Esophagus (tissue), 2 donors: ENCODE measurements at regions not wholly inside any gene's neighbourhood (a gene's known extent, or its start where the extent isn't known, plus 50 kb on each side); places are given as distances from the start of the nearest gene placed in this dataset.

Experiments used
- H3K27ac ChIP-seq, 2 donors: one replicate each; pipeline ENCODE4 v1.5.1; 2013; ENCODE audit warnings: low read depth in 2 of 2, mild to moderate bottlenecking in 2 of 2, inconsistent platforms in 1 of 2, low read length in 1 of 2, moderate library complexity in 1 of 2
- H3K27me3 ChIP-seq, 2 donors: one replicate each; pipeline ENCODE4 v1.6.1; 2013; ENCODE audit warnings: low read length in 2 of 2, control low read depth in 1 of 2, mild to moderate bottlenecking in 1 of 2; ENCODE audit not compliant: insufficient read depth in 2 of 2, control insufficient read depth in 1 of 2
- H3K36me3 ChIP-seq, 2 donors: one replicate each; pipeline ENCODE4 v1.6.1; 2013; ENCODE audit warnings: low read length in 1 of 2; ENCODE audit not compliant: control insufficient read depth in 2 of 2, insufficient read depth in 2 of 2
- H3K4me1 ChIP-seq, 2 donors: one replicate each; pipeline ENCODE4 v1.6.1; 2013; ENCODE audit warnings: low read length in 1 of 2; ENCODE audit not compliant: control insufficient read depth in 2 of 2, insufficient read depth in 2 of 2
- H3K4me3 ChIP-seq, 2 donors: one replicate each; pipeline ENCODE4 v1.5.1; 2013; ENCODE audit warnings: low read length in 2 of 2, mild to moderate bottlenecking in 2 of 2, low read depth in 1 of 2, moderate library complexity in 1 of 2
- H3K9me3 ChIP-seq, 2 donors: one replicate each; pipeline ENCODE4 v1.6.1; 2013; ENCODE audit warnings: mild to moderate bottlenecking in 2 of 2, low read depth in 1 of 2, low read length in 1 of 2, moderate library complexity in 1 of 2; ENCODE audit not compliant: control insufficient read depth in 2 of 2, insufficient read depth in 1 of 2
- WGBS, 2 donors: extraction: QIAGEN DNeasy Blood & Tissue Kit; methylation state at CpG; one replicate each; pipeline ENCODE4 v1.1.7; 2013; 5-methylcytosine and 5-hydroxymethylcytosine counted together
- donor health status: healthy with polysubstance abuse.
- donor health status: Bipolar disorder and iron deficiency.

- Histone ChIP-seq H3K27ac (no peak overlapping the region), H3K27me3 (no peaks in the 10 kb centered on the region), H3K9me3 (no peaks in the 10 kb centered on the region), H3K36me3 (no peaks in the 10 kb centered on the region), H3K4me1 (peaks cover 0 to 8% of the 10 kb centered on the region in 2 donors), H3K4me3 (no peak overlapping the region)
- WGBS, 2 donors = 90% methylated on average over 4 of the region's 4 CpGs
These were observed 122.9 kb upstream of the COPS8 start for GRCh38 chr2:236962816-236963215.

- Histone ChIP-seq H3K36me3 (no peaks in the 10 kb centered on the region), H3K27me3 (no peaks in the 10 kb centered on the region), H3K27ac (no peak overlapping the region), H3K4me3 (no peak overlapping the region), H3K9me3 (no peaks in the 10 kb centered on the region), H3K4me1 (peaks cover 0 to 8% of the 10 kb centered on the region in 2 donors)
- WGBS, 2 donors = 84 to 91% methylated on average over 7 of the region's 7 CpGs
These were observed 122.0 kb upstream of the COPS8 start for GRCh38 chr2:236963631-236964182.

DNA sequence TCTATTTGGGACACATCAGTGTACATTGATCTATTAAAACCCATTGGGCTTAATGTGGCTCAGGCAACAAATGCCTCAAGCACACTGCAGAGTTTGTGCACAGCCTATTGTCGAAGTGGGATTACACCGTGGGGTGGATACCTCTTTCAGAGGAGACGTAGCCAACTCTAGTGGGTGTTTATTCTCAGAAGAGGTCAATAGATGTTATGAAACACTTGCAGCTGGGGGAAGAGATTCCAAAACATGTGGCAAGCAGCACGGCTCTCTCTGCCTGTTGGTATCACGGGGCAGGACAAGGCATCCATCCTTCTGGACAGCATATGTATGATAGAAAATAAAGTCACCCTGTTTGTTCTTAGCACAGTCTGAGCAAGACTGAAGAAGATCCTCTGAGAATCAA is 121.4 kb upstream of the COPS8 start:
- no peak overlapping the region for H3K4me3 ChIP-seq
- WGBS, 2 donors = 54 to 56% methylated on average over 5 of the region's 5 CpGs
- no peak overlapping the region for H3K27ac ChIP-seq

DNA sequence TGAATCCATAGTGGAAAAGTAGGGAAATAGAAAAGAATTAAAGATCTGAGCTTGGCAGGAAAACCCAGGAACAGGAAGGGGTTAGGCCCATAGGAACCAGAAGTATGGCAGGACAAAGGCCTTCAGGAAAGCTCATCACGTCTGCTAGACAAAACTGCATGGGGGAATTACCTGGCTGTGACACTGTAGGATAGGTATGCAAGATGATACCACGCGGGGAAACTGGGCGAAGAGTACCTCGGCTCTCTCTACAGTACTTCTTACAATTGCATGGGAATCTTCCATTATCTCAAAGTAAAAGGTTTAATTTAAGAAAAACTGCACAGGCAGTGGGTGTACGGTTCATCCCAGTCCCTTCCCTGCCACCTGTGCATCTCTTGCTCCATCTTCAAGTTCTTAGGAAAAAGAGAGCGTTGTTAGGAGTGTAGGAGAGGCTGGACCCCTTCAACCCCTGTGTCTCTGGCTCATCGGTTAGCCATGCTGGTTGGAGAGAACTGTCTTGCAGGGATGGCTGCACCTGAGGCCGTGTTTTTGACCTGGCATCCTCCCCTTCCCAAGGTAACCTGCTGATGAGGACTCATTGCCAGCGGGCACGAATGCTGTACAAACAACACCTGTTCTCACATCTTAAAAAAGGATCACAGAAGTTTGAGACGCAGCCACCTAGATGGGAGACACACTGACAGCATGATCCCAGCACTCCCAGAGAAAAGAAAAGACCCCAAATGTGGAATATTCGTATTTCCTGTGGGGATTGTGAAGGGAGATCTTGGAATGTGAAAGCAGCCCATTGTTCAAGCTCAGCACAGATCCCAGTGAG is 120.5 kb upstream of the COPS8 start:
- Histone ChIP-seq H3K36me3 (no peaks in the 10 kb centered on the region), H3K4me3 (no peak overlapping the region), H3K27me3 (no peaks in the 10 kb centered on the region), H3K27ac (no peak overlapping the region), H3K4me1 (peaks cover 0 to 6% of the 10 kb centered on the region in 2 donors), H3K9me3 (no peaks in the 10 kb centered on the region)
- 83 to 87% methylated on average over 13 of the region's 13 CpGs for WGBS, 2 donors

More for the DNA sequence above, 121.4 kb upstream of the COPS8 start:
- Histone ChIP-seq H3K27me3 (no peaks in the 10 kb centered on the region), H3K36me3 (no peaks in the 10 kb centered on the region), H3K9me3 (no peaks in the 10 kb centered on the region), H3K4me1 (peaks cover 0 to 10% of the 10 kb centered on the region in 2 donors)

- H3K9me3 ChIP-seq = no peaks in the 10 kb centered on the region
- no peak overlapping the region for H3K4me3 ChIP-seq
- no peak overlapping the region for H3K27ac ChIP-seq
- H3K36me3 ChIP-seq = no peaks in the 10 kb centered on the region
- 52 to 94% methylated on average over 1 of the region's 1 CpG for WGBS, 2 donors
- no peaks in the 10 kb centered on the region for H3K27me3 ChIP-seq
- peaks cover 0 to 6% of the 10 kb centered on the region in 2 donors for H3K4me1 ChIP-seq
These were observed 119.9 kb upstream of the COPS8 start for GRCh38 chr2:236965841-236966096.

DNA sequence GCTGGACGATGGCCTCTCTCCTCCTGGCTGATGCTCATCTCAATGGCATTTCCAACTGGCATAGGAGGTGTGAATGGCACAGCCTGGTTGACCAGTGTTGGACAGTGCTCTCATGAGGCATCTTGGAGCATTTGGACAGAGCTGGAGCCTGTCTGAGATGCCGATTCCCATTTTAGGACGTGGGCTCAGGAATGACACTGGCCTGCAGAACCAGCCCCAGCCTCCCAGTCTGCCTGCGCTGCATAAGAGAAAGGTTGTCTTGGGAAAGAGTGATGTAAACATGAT is 118.2 kb upstream of the COPS8 start:
- Histone ChIP-seq H3K4me1 (peaks cover 3 to 9% of the 10 kb centered on the region in 2 donors), H3K27ac (no peak overlapping the region), H3K36me3 (no peaks in the 10 kb centered on the region), H3K4me3 (no peak overlapping the region), H3K27me3 (no peaks in the 10 kb centered on the region), H3K9me3 (no peaks in the 10 kb centered on the region)
- WGBS, 2 donors = 83 to 90% methylated on average over 4 of the region's 4 CpGs

DNA sequence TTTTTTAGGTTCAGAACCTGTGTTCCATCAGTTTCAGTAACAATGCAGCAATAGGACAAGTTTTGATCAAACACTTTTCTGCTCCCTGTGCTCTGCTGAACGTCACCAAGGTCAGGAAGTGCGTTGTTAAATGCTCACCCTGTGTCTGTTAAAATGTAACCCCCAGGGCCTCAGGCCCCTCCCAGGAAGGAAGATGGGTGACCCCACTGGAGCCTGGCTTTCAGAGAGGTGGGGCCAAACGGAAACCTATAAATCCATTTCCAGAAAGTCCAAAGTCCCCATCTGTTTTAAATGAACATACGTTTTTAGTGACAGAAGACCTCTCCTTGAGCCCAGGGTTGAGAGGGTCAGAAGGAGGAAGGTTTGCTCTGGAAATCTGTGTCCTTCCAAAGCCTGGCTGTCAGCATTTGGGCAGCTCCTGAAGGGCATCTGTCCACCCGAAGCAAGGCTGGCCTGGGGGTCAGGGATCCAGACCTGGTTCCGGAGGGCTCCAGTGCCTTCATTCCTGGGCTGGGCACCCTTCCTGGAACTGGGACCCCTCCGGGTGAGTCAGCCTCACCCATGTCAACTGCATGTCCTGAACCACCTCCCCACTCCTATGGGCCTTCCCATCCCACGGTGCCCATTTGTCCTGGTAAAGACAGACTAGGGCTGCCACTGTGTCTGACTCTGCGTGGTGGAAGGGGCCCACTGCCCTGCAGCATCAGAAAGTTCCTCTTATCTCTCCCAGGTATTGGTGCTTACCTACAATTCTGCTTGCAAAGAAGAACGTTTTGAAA is 117.4 kb upstream of the COPS8 start:
- Histone ChIP-seq H3K4me1 (peaks cover 3 to 11% of the 10 kb centered on the region in 2 donors), H3K4me3 (no peak overlapping the region), H3K36me3 (no peaks in the 10 kb centered on the region), H3K27me3 (no peaks in the 10 kb centered on the region), H3K9me3 (no peaks in the 10 kb centered on the region), H3K27ac (no peak overlapping the region)
- WGBS, 2 donors = 72 to 83% methylated on average over 10 of the region's 10 CpGs

DNA sequence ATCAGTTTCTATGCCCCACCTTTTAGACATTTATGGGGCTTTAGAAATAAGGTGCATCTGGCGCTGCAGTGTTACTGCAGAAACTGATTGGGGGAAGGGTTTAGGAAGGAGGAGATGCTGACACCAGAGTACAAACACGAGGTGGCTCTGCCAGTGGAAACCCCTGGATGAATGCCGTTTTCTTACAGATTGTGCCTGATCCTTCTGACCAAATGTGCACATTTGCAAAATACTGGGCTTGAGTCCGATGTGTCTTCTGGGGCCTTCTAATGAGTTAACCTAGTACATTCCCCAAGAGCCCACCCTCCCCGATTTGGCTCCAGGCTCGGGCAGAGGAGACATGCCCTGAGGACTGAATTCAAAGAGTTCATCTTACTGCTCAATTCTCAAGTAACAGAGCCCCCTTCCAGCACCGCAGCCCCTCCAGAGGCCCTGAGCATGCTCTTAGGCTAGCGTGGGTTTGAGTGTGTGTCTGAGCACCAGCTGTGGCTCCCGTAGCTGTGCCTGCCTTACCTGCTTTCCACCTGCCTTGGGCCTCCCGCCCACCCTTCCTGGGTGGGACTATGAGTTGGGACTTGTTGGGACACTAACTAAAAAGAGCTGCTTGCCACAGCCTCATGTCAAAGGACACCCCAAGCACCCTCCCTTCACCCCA is 116.7 kb upstream of the COPS8 start:
- Histone ChIP-seq H3K4me3 (no peak overlapping the region), H3K27ac (no peak overlapping the region), H3K9me3 (no peaks in the 10 kb centered on the region), H3K4me1 (peaks cover 3 to 9% of the 10 kb centered on the region in 2 donors), H3K27me3 (no peaks in the 10 kb centered on the region), H3K36me3 (no peaks in the 10 kb centered on the region)
- 61 to 81% methylated on average over 10 of the region's 10 CpGs for WGBS, 2 donors

DNA sequence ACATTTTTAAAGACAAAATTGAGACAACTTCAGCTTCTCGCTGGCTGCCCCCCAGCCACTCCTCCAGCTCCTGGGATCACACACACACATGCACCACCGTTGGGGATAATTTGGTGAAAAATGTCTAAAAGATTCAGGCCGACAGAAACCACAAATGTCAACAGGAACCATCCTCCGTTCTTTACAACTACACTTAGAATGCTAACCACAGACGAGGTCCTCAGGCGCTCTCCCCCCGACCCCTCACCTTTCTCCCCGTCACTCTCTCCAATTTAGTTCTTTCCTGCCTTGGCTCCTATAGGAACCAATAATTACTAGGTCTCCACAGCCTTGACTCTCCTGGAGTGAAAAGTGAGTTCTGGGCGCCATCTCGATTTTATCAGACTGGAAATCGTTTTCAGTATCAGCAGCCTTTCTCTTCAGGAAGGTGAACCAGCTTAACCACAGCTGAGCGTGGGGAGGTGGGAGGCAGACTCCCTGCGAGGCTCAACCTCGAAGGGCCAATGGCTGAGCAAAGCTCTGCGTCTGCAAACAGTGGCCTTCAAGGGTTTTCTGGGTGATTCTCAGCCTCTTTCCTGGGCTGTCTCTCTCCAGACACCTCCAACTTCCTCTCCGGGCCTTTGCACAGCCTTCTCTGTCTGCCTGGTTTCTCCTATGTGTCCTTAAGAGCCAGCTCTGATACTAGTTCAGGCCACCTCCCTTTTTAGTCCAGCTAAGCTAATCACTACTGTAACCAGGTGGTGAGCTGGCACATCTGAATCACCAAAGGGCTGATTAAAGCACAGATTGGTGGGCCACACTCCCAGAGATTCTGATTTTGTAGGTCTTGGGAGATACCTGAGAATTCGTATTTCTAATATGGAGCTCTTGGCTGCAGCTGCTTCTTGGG is 115.7 kb upstream of the COPS8 start:
- H3K27me3 ChIP-seq = no peaks in the 10 kb centered on the region
- H3K4me1 ChIP-seq = peaks cover 3 to 9% of the 10 kb centered on the region in 2 donors
- H3K27ac ChIP-seq = no peak overlapping the region
- no peaks in the 10 kb centered on the region for H3K9me3 ChIP-seq
- H3K36me3 ChIP-seq = no peaks in the 10 kb centered on the region
- WGBS, 2 donors = 79 to 86% methylated on average over 17 of the region's 17 CpGs
- H3K4me3 ChIP-seq = no peak overlapping the region
